ENCODE measurements at regions not wholly inside any gene's neighbourhood (a gene's known extent, or its start where the extent isn't known, plus 50 kb on each side); places are given as distances from the start of the nearest gene placed in this dataset.

DNA sequence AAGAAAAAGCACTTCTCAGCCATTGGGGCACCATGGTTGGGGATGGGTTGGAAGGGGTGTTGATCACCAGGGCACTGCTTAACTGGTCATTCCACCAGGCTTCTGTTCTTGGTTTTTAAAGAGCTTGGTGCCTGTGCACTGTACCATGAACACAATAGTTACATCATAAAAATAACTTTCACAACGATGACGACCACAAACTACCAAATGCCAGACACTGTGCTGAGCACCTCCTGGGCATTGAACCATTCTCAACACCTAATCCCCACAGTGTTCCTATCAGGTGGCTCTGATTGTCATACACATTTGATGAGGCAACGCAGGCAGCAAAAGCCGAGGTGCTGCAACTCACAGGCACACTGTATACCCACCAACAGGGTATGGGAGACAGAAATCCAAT is 208.0 kb downstream of the FOXL1 start:
- Histone ChIP-seq H3K9ac (ENCODE audit: low read depth, low read length) (no peak overlapping the region), H3K4me1 (ENCODE audit: insufficient read depth, low read length) (no peaks in the 10 kb centered on the region), H3K4me3 (ENCODE audit: low read length) (no peak overlapping the region), H3K27me3 (ENCODE audit: insufficient read depth, low read length) (no peaks in the 10 kb centered on the region), H3K27ac (ENCODE audit: low read length) (no peak overlapping the region), H3K36me3 (ENCODE audit: insufficient read depth, low read depth, low read length) (no peaks in the 10 kb centered on the region), H3K9me3 (ENCODE audit: insufficient read depth, low read depth, low read length) (no peaks in the 10 kb centered on the region)

DNA sequence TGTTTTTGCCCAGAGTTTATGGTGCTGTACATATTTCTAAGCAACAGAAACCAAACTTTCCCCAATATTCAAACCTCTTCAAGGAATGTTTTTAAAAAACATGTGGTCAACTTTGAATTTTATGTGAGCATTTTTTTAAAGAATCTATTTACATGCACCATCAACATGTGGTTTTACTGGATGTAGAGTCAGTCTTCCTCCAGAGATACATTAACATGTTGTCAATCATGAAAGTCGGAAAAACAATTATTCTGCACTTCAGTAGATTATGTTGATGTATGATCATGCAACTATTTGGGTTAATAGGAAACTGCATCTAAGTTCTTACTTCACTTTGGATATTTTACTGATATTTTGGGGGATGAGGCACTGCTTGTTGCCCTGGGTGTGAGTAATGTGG is 208.6 kb downstream of the FOXL1 start:
- no peaks in the 10 kb centered on the region for H3K27me3 ChIP-seq (ENCODE audit: insufficient read depth, low read length)

GRCh38 chr16:86787538-86787937 is 209.2 kb downstream of the FOXL1 start:
- Histone ChIP-seq H3K9ac (ENCODE audit: low read depth, low read length) (no peak overlapping the region), H3K27me3 (ENCODE audit: insufficient read depth, low read length) (no peaks in the 10 kb centered on the region)

More for the DNA sequence above, 208.6 kb downstream of the FOXL1 start:
- no peak overlapping the region for H3K9ac ChIP-seq (ENCODE audit: low read depth, low read length)
- H3K4me1 ChIP-seq (ENCODE audit: insufficient read depth, low read length) = no peaks in the 10 kb centered on the region
- no peak overlapping the region for H3K4me3 ChIP-seq (ENCODE audit: low read length)
- no peak overlapping the region for H3K27ac ChIP-seq (ENCODE audit: low read length)
- H3K9me3 ChIP-seq (ENCODE audit: insufficient read depth, low read depth, low read length) = no peaks in the 10 kb centered on the region
- no peaks in the 10 kb centered on the region for H3K36me3 ChIP-seq (ENCODE audit: insufficient read depth, low read depth, low read length)

GRCh38 chr16:86789621-86790051 is 211.3 kb downstream of the FOXL1 start:
- Histone ChIP-seq H3K4me1 (ENCODE audit: insufficient read depth, low read length) (no peaks in the 10 kb centered on the region), H3K9ac (ENCODE audit: low read depth, low read length) (no peak overlapping the region), H3K36me3 (ENCODE audit: insufficient read depth, low read depth, low read length) (no peaks in the 10 kb centered on the region), H3K4me3 (ENCODE audit: low read length) (no peak overlapping the region), H3K27ac (ENCODE audit: low read length) (no peak overlapping the region), H3K27me3 (ENCODE audit: insufficient read depth, low read length) (no peaks in the 10 kb centered on the region; the same call in 1 of the 2 replicates), H3K9me3 (ENCODE audit: insufficient read depth, low read depth, low read length) (no peaks in the 10 kb centered on the region)

More at GRCh38 chr16:86787538-86787937, 209.2 kb downstream of the FOXL1 start:
- Histone ChIP-seq H3K27ac (ENCODE audit: low read length) (no peak overlapping the region), H3K36me3 (ENCODE audit: insufficient read depth, low read depth, low read length) (no peaks in the 10 kb centered on the region), H3K4me1 (ENCODE audit: insufficient read depth, low read length) (no peaks in the 10 kb centered on the region), H3K9me3 (ENCODE audit: insufficient read depth, low read depth, low read length) (no peaks in the 10 kb centered on the region), H3K4me3 (ENCODE audit: low read length) (no peak overlapping the region)

DNA sequence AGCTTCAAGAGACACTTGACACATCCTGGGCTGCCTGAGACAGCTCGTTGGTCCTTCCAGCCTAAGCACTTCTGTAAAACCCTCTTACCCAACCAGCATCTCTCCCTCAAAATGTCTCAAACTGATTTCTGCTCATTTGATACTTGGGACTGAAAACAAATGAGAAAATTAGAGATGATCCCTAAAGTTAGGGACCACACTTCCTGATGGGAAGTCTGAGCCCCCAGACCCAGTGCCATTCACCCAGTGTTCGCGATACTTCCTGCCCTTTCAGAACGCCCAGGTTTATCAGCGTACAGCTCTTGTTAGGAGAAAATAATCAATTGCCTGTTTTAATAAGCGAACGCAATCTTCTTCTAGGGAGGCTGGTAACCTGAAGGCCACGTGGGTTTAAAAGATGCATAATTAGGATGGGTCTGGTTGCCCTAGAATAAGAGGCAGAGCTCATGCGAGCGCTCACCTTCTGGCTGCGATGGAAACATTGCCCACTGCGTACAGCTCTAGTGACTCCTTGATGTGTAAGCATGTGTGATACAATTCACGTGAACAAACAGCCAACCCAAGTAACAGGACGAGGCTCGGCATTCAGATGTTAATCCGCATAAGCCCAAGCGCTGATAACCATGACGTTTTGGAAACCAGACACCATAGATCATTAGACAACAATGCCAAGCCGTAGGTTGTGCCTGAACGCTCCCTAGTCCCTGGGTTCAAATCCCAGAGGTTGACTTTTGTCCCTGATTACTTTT is 213.1 kb downstream of the FOXL1 start:
- Histone ChIP-seq H3K9ac (ENCODE audit: low read depth, low read length) (no peak overlapping the region), H3K4me3 (ENCODE audit: low read length) (no peak overlapping the region), H3K4me1 (ENCODE audit: insufficient read depth, low read length) (no peaks in the 10 kb centered on the region), H3K27ac (ENCODE audit: low read length) (no peak overlapping the region), H3K27me3 (ENCODE audit: insufficient read depth, low read length) (no peaks in the 10 kb centered on the region; the same call in 1 of the 2 replicates), H3K9me3 (ENCODE audit: insufficient read depth, low read depth, low read length) (no peaks in the 10 kb centered on the region), H3K36me3 (ENCODE audit: insufficient read depth, low read depth, low read length) (no peaks in the 10 kb centered on the region)

GRCh38 chr16:86794216-86794864 is 216.0 kb downstream of the FOXL1 start:
- Histone ChIP-seq H3K27ac (ENCODE audit: low read length) (no peak overlapping the region), H3K9me3 (ENCODE audit: insufficient read depth, low read depth, low read length) (no peaks in the 10 kb centered on the region), H3K4me3 (ENCODE audit: low read length) (no peak overlapping the region), H3K27me3 (ENCODE audit: insufficient read depth, low read length) (peaks cover 13% of the 10 kb centered on the region; the same call in 1 of the 2 replicates), H3K36me3 (ENCODE audit: insufficient read depth, low read depth, low read length) (no peaks in the 10 kb centered on the region), H3K9ac (ENCODE audit: low read depth, low read length) (no peak overlapping the region), H3K4me1 (ENCODE audit: insufficient read depth, low read length) (no peaks in the 10 kb centered on the region)

GRCh38 chr16:86797700-86798099 is 219.4 kb downstream of the FOXL1 start:
- peaks cover 47% of the 10 kb centered on the region for H3K27me3 ChIP-seq (ENCODE audit: insufficient read depth, low read length)
- peaks cover 12% of the 10 kb centered on the region; the same call in 1 of the 2 replicates for H3K4me1 ChIP-seq (ENCODE audit: insufficient read depth, low read length)
- H3K27ac ChIP-seq (ENCODE audit: low read length) = no peak overlapping the region
- no peaks in the 10 kb centered on the region for H3K36me3 ChIP-seq (ENCODE audit: insufficient read depth, low read depth, low read length)
- H3K9ac ChIP-seq (ENCODE audit: low read depth, low read length) = no peak overlapping the region
- H3K9me3 ChIP-seq (ENCODE audit: insufficient read depth, low read depth, low read length) = no peaks in the 10 kb centered on the region
- no peak overlapping the region for H3K4me3 ChIP-seq (ENCODE audit: low read length)

GRCh38 chr16:86798247-86799041 is 220.1 kb downstream of the FOXL1 start:
- Histone ChIP-seq H3K9ac (ENCODE audit: low read depth, low read length) (no peak overlapping the region), H3K27me3 (ENCODE audit: insufficient read depth, low read length) (peaks cover 54% of the 10 kb centered on the region), H3K9me3 (ENCODE audit: insufficient read depth, low read depth, low read length) (no peaks in the 10 kb centered on the region), H3K4me1 (ENCODE audit: insufficient read depth, low read length) (peaks cover 12% of the 10 kb centered on the region; the same call in 1 of the 2 replicates), H3K36me3 (ENCODE audit: insufficient read depth, low read depth, low read length) (no peaks in the 10 kb centered on the region), H3K27ac (ENCODE audit: low read length) (no peak overlapping the region), H3K4me3 (ENCODE audit: low read length) (no peak overlapping the region)

DNA sequence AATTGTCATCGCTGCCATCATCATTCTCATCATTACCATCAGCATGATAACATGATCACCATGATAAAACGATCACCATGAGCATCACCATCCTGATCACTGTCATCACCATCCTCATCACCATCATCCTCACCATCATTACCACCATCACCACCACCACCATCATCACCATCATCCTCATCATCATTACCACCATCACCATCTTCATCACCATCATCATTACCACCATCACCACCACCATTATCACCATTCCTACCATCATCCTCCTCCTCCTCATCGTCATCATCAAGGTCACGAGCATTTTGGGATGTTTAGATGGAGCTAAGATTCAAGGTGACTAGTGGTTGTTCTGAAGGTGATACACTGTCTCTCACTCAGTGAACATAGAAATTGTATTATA is 221.0 kb downstream of the FOXL1 start:
- H3K27ac ChIP-seq (ENCODE audit: low read length) = no peak overlapping the region
- H3K9me3 ChIP-seq (ENCODE audit: insufficient read depth, low read depth, low read length) = no peaks in the 10 kb centered on the region
- peaks cover 12% of the 10 kb centered on the region; the same call in 1 of the 2 replicates for H3K4me1 ChIP-seq (ENCODE audit: insufficient read depth, low read length)
- H3K27me3 ChIP-seq (ENCODE audit: insufficient read depth, low read length) = peaks cover 63% of the 10 kb centered on the region
- H3K4me3 ChIP-seq (ENCODE audit: low read length) = no peak overlapping the region
- H3K36me3 ChIP-seq (ENCODE audit: insufficient read depth, low read depth, low read length) = no peaks in the 10 kb centered on the region
- no peak overlapping the region for H3K9ac ChIP-seq (ENCODE audit: low read depth, low read length)

DNA sequence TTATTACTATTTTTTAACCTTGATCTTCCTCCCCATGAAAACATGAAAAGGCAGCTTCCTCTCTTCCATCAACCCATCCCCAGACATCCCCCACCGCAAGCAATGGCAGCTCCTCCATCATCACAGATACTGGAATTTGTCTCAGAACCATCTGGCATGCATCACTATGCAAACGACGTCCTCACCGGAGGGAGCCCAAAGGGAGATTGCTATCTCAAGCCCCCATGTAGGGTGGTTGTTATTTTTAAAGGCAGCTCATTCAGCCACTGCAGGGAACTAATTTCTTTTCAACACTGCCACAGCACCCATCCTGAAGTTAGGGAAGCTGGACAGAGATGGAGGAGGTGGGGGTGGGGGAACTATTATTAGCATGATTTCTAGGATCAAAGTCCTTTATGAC is 222.5 kb downstream of the FOXL1 start:
- Histone ChIP-seq H3K4me3 (ENCODE audit: low read length) (no peak overlapping the region), H3K36me3 (ENCODE audit: insufficient read depth, low read depth, low read length) (no peaks in the 10 kb centered on the region), H3K9me3 (ENCODE audit: insufficient read depth, low read depth, low read length) (no peaks in the 10 kb centered on the region), H3K4me1 (ENCODE audit: insufficient read depth, low read length) (peaks cover 12% of the 10 kb centered on the region; the same call in 1 of the 2 replicates), H3K27me3 (ENCODE audit: insufficient read depth, low read length) (peaks cover 78% of the 10 kb centered on the region), H3K27ac (ENCODE audit: low read length) (no peak overlapping the region), H3K9ac (ENCODE audit: low read depth, low read length) (no peak overlapping the region)

DNA sequence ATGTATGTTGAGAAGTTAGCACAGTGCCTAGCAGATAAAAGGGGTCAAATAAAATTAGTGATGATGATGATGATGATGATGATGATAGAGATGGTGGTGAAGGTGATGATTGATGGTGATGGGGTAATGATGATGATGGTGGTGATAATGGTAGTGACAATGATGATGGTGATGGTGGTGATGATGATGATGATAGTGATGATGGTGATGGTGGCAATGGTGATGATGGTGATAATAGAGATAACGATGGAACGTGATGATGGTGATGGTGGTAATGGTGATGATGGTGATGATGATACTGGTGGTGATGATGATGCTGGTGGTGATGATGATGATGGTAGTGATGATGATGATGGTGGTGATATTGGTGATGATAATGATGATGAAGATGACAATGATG is 223.7 kb downstream of the FOXL1 start:
- Histone ChIP-seq H3K9ac (ENCODE audit: low read depth, low read length) (no peak overlapping the region), H3K27ac (ENCODE audit: low read length) (no peak overlapping the region), H3K36me3 (ENCODE audit: insufficient read depth, low read depth, low read length) (no peaks in the 10 kb centered on the region), H3K4me1 (ENCODE audit: insufficient read depth, low read length) (peaks cover 12% of the 10 kb centered on the region; the same call in 1 of the 2 replicates), H3K4me3 (ENCODE audit: low read length) (no peak overlapping the region), H3K9me3 (ENCODE audit: insufficient read depth, low read depth, low read length) (no peaks in the 10 kb centered on the region), H3K27me3 (ENCODE audit: insufficient read depth, low read length) (peaks cover 89% of the 10 kb centered on the region)
